Left lung (tissue), 4 donors: ENCODE measurements at regions not wholly inside any gene's neighbourhood (a gene's known extent, or its start where the extent isn't known, plus 50 kb on each side); places are given as distances from the start of the nearest gene placed in this dataset.

Experiments used
- ATAC-seq: fragments of 200-7000 bp; cut with Tn5 transposase; one replicate; pipeline ENCODE4 v1.9.1; 2020; ENCODE audit warnings: moderate library complexity
- DNase-seq, 4 donors: peaks; one replicate each; pipeline ENCODE4 v3.0.0-alpha.2; 2013 to 2020
- H3K27ac ChIP-seq, 2 donors: fragments of 200-600 bp; sonication (generic) in 1 of 2; one replicate each; pipeline versions ENCODE4 v1.5.0 to v1.8.0; 2020 to 2021
- H3K27me3 ChIP-seq, 2 donors: fragments of 200-600 bp; sonication (generic) in 1 of 2; one replicate each; pipeline versions ENCODE4 v1.5.0 to v1.8.0; 2020 to 2021
- H3K36me3 ChIP-seq, 2 donors: fragments of 200-600 bp; sonication (generic) in 1 of 2; one replicate each; pipeline versions ENCODE4 v1.5.0 to v1.8.0; 2020 to 2021
- H3K4me1 ChIP-seq, 2 donors: fragments of 200-600 bp; one replicate each; pipeline ENCODE4 v1.8.0; 2021
- H3K4me3 ChIP-seq, 2 donors: fragments of 200-600 bp; sonication (generic) in 1 of 2; one replicate each; pipeline versions ENCODE4 v1.5.0 to v1.8.0; 2020 to 2021; ENCODE audit warnings: mild to moderate bottlenecking in 1 of 2
- H3K9me3 ChIP-seq, 2 donors: fragments of 200-600 bp; sonication (generic) in 1 of 2; one replicate each; pipeline versions ENCODE4 v1.5.0 to v1.8.0; 2020 to 2021
- intact Hi-C, 2 donors: fragments of 100-400 bp; cut with DNase I; formaldehyde crosslinking; loops; one replicate each; pipeline versions ENCODE4 v1.11.2 to v1.14.2; 2022
- TF ChIP-seq, protein P1 (sequence below), 2 donors: fragments of 200-600 bp; sonication (generic) in 1 of 2; IDR thresholded peaks; one replicate each; pipeline versions ENCODE4 v1.5.0 to v1.8.0; 2021; ENCODE audit warnings: antibody characterized with exemption in 2 of 2
- donor health status: DM: no; HTN: yes; CAD: no.
- donor health status: DM: no; HTN: no; CAD: no.

DNA sequence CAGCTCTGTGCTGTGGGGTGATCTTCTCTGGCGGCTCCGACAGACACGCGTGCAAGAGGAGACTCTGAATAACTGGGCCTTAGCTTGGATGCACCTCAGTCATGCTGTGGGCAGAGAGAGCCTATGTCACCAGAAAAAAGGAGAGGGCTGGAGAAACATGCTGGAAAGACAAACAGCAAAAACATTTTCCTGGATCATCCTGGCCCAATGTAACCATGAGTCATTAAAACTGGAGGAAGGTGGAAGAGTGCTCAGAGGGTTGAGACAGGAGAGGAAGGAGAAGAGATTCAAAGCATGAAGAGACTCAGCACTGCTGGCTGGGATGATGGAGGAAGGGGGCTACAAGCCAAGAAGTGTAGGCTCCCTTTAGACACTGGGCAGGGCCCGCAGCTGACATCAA, 292.0 kb downstream of the CDH26 start:
- Histone ChIP-seq H3K27ac (no peak overlapping the region), H3K36me3 (no peaks in the 10 kb centered on the region)
- TF ChIP-seq, protein P1, sequence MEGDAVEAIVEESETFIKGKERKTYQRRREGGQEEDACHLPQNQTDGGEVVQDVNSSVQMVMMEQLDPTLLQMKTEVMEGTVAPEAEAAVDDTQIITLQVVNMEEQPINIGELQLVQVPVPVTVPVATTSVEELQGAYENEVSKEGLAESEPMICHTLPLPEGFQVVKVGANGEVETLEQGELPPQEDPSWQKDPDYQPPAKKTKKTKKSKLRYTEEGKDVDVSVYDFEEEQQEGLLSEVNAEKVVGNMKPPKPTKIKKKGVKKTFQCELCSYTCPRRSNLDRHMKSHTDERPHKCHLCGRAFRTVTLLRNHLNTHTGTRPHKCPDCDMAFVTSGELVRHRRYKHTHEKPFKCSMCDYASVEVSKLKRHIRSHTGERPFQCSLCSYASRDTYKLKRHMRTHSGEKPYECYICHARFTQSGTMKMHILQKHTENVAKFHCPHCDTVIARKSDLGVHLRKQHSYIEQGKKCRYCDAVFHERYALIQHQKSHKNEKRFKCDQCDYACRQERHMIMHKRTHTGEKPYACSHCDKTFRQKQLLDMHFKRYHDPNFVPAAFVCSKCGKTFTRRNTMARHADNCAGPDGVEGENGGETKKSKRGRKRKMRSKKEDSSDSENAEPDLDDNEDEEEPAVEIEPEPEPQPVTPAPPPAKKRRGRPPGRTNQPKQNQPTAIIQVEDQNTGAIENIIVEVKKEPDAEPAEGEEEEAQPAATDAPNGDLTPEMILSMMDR (IDR thresholded peaks at IDR 0.05) = no peak

DNA sequence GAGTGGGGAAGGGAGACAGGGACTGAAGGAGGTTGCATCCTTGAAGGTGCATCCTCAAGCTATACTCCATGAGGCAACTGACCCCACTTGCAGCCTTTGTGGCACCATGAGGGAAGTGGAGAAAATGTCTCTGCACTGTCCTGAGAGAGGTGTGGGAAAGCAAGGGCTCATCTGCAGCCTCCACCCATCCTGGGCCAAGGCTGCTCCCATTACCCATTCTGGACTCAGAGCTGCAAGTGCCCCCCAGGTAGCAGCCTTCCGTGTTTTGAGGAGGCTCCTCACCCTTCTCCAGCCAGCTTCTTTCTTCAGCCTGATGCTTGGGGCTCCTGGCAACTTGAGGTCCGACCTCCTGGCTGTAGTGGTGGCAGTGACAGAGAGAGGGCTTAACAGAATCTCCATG, 294.6 kb downstream of the CDH26 start:
- Histone ChIP-seq H3K27ac (no peak overlapping the region), H3K4me3 (no peak overlapping the region), H3K4me1 (peaks cover 0 to 3% of the 10 kb centered on the region in 2 donors), H3K9me3 (no peaks in the 10 kb centered on the region), H3K27me3 (no peaks in the 10 kb centered on the region), H3K36me3 (no peaks in the 10 kb centered on the region)
- intact Hi-C loops = no loop called here
- TF ChIP-seq, protein P1 (IDR thresholded peaks at IDR 0.05) = no peak
- DNase-seq (no peak), ATAC-seq (no peak)

More for the DNA sequence above, 292.0 kb downstream of the CDH26 start:
- Histone ChIP-seq H3K4me3 (no peak overlapping the region), H3K27me3 (no peaks in the 10 kb centered on the region), H3K9me3 (no peaks in the 10 kb centered on the region), H3K4me1 (peaks cover 0 to 3% of the 10 kb centered on the region in 2 donors)
- DNase-seq (no peak), ATAC-seq (no peak)
- intact Hi-C loops = no loop called here

DNA sequence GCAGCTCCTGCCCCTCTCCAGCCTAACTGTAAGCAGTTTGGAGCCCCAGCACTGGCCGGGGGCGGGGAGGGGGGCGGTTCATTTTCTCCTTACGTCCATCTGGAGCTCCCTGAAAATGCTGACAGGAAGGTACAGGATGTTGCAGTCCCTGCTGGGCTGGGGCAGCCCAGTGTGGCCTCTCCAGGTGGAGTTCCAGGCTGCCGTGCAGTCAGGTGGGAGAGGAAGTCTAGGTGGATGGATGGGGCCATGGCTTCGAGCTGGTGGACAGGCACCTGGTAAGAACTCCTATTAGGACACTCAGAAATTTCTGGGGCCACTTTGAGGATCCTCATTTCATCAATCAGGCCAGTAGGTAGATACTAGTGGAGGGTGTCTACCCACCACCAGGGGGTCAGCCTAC, 295.2 kb downstream of the CDH26 start:
- no peak for ATAC-seq
- no peak overlapping the region for H3K4me3 ChIP-seq
- TF ChIP-seq, protein P1 (IDR thresholded peaks at IDR 0.05) = no peak
- DNase-seq = no peak
- H3K27me3 ChIP-seq = no peaks in the 10 kb centered on the region
- no peaks in the 10 kb centered on the region for H3K9me3 ChIP-seq
- peaks cover 0 to 3% of the 10 kb centered on the region in 2 donors for H3K4me1 ChIP-seq
- no peak overlapping the region for H3K27ac ChIP-seq
- H3K36me3 ChIP-seq = no peaks in the 10 kb centered on the region
- intact Hi-C loops = no loop called here

DNA sequence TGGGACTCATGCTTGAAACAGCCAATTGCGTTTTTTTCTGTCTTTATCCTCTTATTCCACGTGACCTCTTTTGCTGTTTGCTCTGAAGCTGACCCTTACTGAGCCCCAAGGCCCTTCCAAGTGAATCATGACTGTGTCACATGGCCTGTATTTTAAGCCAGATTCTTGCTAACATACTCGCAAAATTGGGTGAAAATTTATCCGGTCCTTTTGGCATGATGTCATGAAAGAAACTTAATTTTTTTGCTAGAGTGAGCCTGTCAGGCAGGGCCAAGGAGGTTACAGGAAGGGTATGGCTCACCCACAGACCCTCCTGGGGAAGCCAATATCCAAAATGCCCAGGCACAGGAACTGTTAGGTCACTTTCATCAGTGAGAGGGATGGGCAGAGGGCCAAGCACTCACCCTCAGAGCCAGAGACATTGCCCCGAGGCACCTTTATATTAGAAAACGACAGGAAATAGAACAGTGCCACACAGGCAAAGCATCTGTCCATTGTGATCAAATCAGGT, 296.7 kb downstream of the CDH26 start:
- no peak for DNase-seq
- no peaks in the 10 kb centered on the region for H3K36me3 ChIP-seq
- TF ChIP-seq, protein P1 (IDR thresholded peaks at IDR 0.05) = no peak
- no peaks in the 10 kb centered on the region for H3K9me3 ChIP-seq
- no peaks in the 10 kb centered on the region for H3K27me3 ChIP-seq
- intact Hi-C loops = no loop called here
- H3K4me3 ChIP-seq = no peak overlapping the region
- H3K4me1 ChIP-seq = peaks cover 0 to 3% of the 10 kb centered on the region in 2 donors
- H3K27ac ChIP-seq = no peak overlapping the region
- no peak for ATAC-seq

DNA sequence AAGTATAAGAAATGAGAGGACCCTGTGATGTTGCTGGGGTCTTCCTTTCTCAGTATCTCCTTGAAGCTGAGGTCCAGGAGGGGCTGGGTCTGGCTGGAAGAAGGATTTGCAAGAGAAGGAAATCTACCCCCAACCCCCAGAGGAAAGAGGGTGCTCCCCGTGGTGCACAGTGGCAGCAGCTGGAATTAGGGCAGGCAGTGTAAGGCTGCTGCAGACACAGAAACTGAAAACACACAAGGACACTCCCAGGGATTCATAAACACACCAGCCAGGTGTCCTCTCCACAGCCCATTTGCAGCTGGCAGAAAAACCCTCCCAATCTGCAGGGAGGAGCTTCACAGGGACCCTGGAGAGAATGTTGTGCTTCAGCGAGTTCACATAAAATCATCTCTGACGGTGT, 297.2 kb downstream of the CDH26 start:
- TF ChIP-seq, protein P1 (IDR thresholded peaks at IDR 0.05) = no peak
- DNase-seq (no peak), ATAC-seq (no peak)
- Histone ChIP-seq H3K27me3 (no peaks in the 10 kb centered on the region), H3K9me3 (no peaks in the 10 kb centered on the region), H3K36me3 (no peaks in the 10 kb centered on the region), H3K4me3 (no peak overlapping the region), H3K27ac (no peak overlapping the region), H3K4me1 (peaks cover 0 to 3% of the 10 kb centered on the region in 2 donors)
- intact Hi-C loops = no loop called here
